Fibroblast of lung (primary cell): ENCODE measurements at regions not wholly inside any gene's neighbourhood (a gene's known extent, or its start where the extent isn't known, plus 50 kb on each side); places are given as distances from the start of the nearest gene placed in this dataset.

Experiments used
- DNase-seq, 2 donors: peaks; one replicate each; pipeline versions ENCODE4 v3.0.0 to v3.0.0-alpha.2; 2010; ENCODE audit warnings: low read depth in 2 of 2
- H2AFZ ChIP-seq: 2 replicates; pipeline ENCODE4 v1.5.1; 2012; ENCODE audit warnings: low read length, control low read depth, inconsistent platforms
- H3K27ac ChIP-seq: 2 replicates; pipeline ENCODE4 v1.5.1; 2011; ENCODE audit warnings: low read length, control low read depth; ENCODE audit not compliant: insufficient read depth
- H3K27me3 ChIP-seq: 2 replicates; pipeline ENCODE4 v1.5.1; 2011; ENCODE audit warnings: mild to moderate bottlenecking, low read length; ENCODE audit not compliant: control insufficient read depth, insufficient read depth
- H3K36me3 ChIP-seq: 2 replicates; pipeline ENCODE4 v1.5.1; 2011; ENCODE audit warnings: low read length; ENCODE audit not compliant: control insufficient read depth, insufficient read depth
- H3K4me1 ChIP-seq: 2 replicates; pipeline ENCODE4 v1.5.1; 2011; ENCODE audit warnings: low read length; ENCODE audit not compliant: control insufficient read depth, insufficient read depth; ENCODE audit errors: extremely low read depth
- H3K4me2 ChIP-seq: 2 replicates; pipeline ENCODE4 v1.5.1; 2011; ENCODE audit warnings: low read length, control low read depth; ENCODE audit not compliant: insufficient read depth; ENCODE audit errors: extremely low read depth
- H3K4me3 ChIP-seq, 4 experiments: fragments of 200-600 bp in 1 of 4; sonication (generic) in 1 of 4; replicated peaks in 1 of 4; 2 replicates each; pipeline ENCODE4 v1.5.1; 2011 to 2016; ENCODE audit warnings: low read length in 4 of 4, low read depth in 3 of 4, mild to moderate bottlenecking in 3 of 4, control low read depth in 2 of 4, inconsistent platforms in 1 of 4, mixed read lengths in 1 of 4; ENCODE audit not compliant: insufficient read depth in 1 of 4; ENCODE audit errors: control extremely low read depth in 1 of 4
- H3K79me2 ChIP-seq: 2 replicates; pipeline ENCODE4 v1.5.1; 2012; ENCODE audit warnings: mild to moderate bottlenecking, low read length, inconsistent platforms; ENCODE audit not compliant: control insufficient read depth, insufficient read depth
- H3K9ac ChIP-seq: 2 replicates; pipeline ENCODE4 v1.5.1; 2011; ENCODE audit warnings: mild to moderate bottlenecking, low read length, control low read depth; ENCODE audit not compliant: insufficient read depth
- H3K9me3 ChIP-seq: 2 replicates; pipeline ENCODE4 v1.5.1; 2012; ENCODE audit warnings: low read depth, low read length; ENCODE audit not compliant: control insufficient read depth, insufficient read depth
- H4K20me1 ChIP-seq: 2 replicates; pipeline ENCODE4 v1.5.1; 2011; ENCODE audit warnings: low read length; ENCODE audit not compliant: control insufficient read depth, insufficient read depth; ENCODE audit errors: extremely low read depth
- CTCF ChIP-seq, 2 donors: IDR thresholded peaks in 1 of 2; conservative IDR thresholded peaks in 1 of 2; 1 replicate in 1 of 2; 2 replicates in 1 of 2; pipeline ENCODE4 v1.5.1; 2011 to 2012; ENCODE audit warnings: low read length in 2 of 2, control low read depth in 1 of 2, inconsistent platforms in 1 of 2, low read depth in 1 of 2, mild to moderate bottlenecking in 1 of 2
- EZH2 ChIP-seq: IDR thresholded peaks from 2 replicates; pipeline ENCODE4 v1.5.1; 2012; ENCODE audit warnings: low read length, control low read depth, mild to moderate bottlenecking; ENCODE audit errors: missing control alignments

DNA sequence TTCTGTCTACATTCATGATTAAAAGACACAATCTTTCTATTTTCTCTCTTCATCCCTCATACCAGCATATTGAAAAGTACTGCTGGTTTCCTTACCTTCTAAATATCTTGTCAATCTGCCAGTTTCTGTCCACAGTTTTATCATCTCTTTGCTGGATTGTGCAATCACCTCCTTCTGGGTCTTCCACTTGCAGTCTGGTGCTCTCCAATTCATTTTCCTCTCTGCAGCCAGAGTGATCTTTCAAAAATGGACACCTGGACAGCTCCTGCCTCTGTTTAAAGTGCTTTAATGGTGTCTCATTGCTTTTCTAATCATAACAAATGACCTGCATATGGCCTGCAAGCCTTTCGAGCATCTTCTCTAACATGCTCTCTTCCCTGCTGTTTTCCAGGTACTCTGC is 94.0 kb downstream of the C1QL2 start:
- no peaks in the 10 kb centered on the region for H3K36me3 ChIP-seq
- no peak for TF ChIP-seq CTCF (conservative IDR thresholded peaks at IDR 0.05 in 1 of 2, IDR thresholded peaks at IDR 0.05 in 1 of 2; ENCODE audit: low read depth in 1 of 2, low read length in 2 of 2)
- TF ChIP-seq EZH2 = no peak
- H3K4me2 ChIP-seq = no peak overlapping the region
- no peaks in the 10 kb centered on the region for H3K79me2 ChIP-seq
- H3K27me3 ChIP-seq = no peaks in the 10 kb centered on the region
- H2AFZ ChIP-seq = no peak overlapping the region
- H3K27ac ChIP-seq = no peak overlapping the region
- H4K20me1 ChIP-seq = no peaks in the 10 kb centered on the region
- no peak overlapping the region for H3K4me3 ChIP-seq
- no peak for DNase-seq
- no peaks in the 10 kb centered on the region for H3K4me1 ChIP-seq
- no peaks in the 10 kb centered on the region for H3K9me3 ChIP-seq
- no peak overlapping the region for H3K9ac ChIP-seq

DNA sequence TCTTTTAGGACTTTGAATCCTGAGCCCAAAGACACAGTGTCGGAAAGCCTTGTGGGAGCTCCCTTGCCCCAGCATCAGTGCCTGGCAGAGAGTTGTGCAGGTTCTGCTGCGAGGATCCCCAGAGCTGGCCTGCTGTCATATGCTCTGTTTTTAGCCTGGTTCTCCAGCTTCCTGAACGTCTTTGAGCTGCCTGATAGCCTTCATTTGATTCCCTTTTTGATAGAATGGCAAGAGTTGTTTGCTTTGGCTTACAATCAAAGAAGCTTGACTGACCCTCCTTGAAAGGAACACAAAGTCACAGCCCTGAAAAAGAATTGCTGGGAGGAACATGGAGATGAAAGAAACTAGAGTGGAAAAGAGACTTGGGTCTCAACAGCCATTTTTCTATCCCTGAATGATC is 95.4 kb downstream of the C1QL2 start:
- H2AFZ ChIP-seq = no peak overlapping the region
- DNase-seq = no peak
- H3K4me2 ChIP-seq = no peak overlapping the region
- no peaks in the 10 kb centered on the region for H3K36me3 ChIP-seq
- H3K27me3 ChIP-seq = no peaks in the 10 kb centered on the region
- no peaks in the 10 kb centered on the region for H4K20me1 ChIP-seq
- no peaks in the 10 kb centered on the region for H3K4me1 ChIP-seq
- H3K9ac ChIP-seq = no peak overlapping the region
- no peak overlapping the region for H3K4me3 ChIP-seq
- TF ChIP-seq EZH2 (no peak), CTCF (conservative IDR thresholded peaks at IDR 0.05 in 1 of 2, IDR thresholded peaks at IDR 0.05 in 1 of 2; ENCODE audit: low read depth in 1 of 2, low read length in 2 of 2) (no peak)
- no peaks in the 10 kb centered on the region for H3K9me3 ChIP-seq
- no peaks in the 10 kb centered on the region for H3K79me2 ChIP-seq
- no peak overlapping the region for H3K27ac ChIP-seq

GRCh38 chr2:119062652-119063051 is 95.9 kb downstream of the C1QL2 start:
- Histone ChIP-seq H3K27ac (no peak overlapping the region), H3K9me3 (no peaks in the 10 kb centered on the region), H4K20me1 (no peaks in the 10 kb centered on the region), H2AFZ (no peak overlapping the region), H3K79me2 (no peaks in the 10 kb centered on the region), H3K4me3 (no peak overlapping the region), H3K9ac (no peak overlapping the region), H3K36me3 (no peaks in the 10 kb centered on the region), H3K4me1 (no peaks in the 10 kb centered on the region), H3K27me3 (no peaks in the 10 kb centered on the region), H3K4me2 (no peak overlapping the region)
- TF ChIP-seq CTCF (conservative IDR thresholded peaks at IDR 0.05 in 1 of 2, IDR thresholded peaks at IDR 0.05 in 1 of 2; ENCODE audit: low read depth in 1 of 2, low read length in 2 of 2) (no peak), EZH2 (no peak)
- no peak for DNase-seq
